DOHH2 (cell line): ENCODE measurements at regions not wholly inside any gene's neighbourhood (a gene's known extent, or its start where the extent isn't known, plus 50 kb on each side); places are given as distances from the start of the nearest gene placed in this dataset.

Source experiments
- H3F3A ChIP-seq: fragments of 200-600 bp; sonication (generic), shearing (Covaris generic); 2 replicates; pipeline ENCODE4 v1.6.0; 2016; ENCODE audit warnings: antibody characterized with exemption, mild to moderate bottlenecking; ENCODE audit not compliant: control insufficient read depth, insufficient read depth
- H3K27ac ChIP-seq: fragments of 200-600 bp; sonication (generic); 2 replicates; pipeline ENCODE4 v1.5.1; 2014; ENCODE audit warnings: low read depth, mild to moderate bottlenecking, low read length, moderate library complexity
- H3K27me3 ChIP-seq: fragments of 200-600 bp; sonication (generic); 2 replicates; pipeline ENCODE4 v1.6.1; 2014; ENCODE audit warnings: mild to moderate bottlenecking, low read length, mixed read lengths; ENCODE audit not compliant: control insufficient read depth
- H3K36me3 ChIP-seq: fragments of 200-600 bp; sonication (generic); 2 replicates; pipeline ENCODE4 v1.6.1; 2014; ENCODE audit warnings: mild to moderate bottlenecking, low read length, moderate library complexity, mixed read lengths; ENCODE audit not compliant: control insufficient read depth
- H3K4me1 ChIP-seq: fragments of 200-600 bp; sonication (generic); 2 replicates; pipeline ENCODE4 v1.6.1; 2014; ENCODE audit warnings: mild to moderate bottlenecking, low read length, mixed read lengths; ENCODE audit not compliant: control insufficient read depth
- H3K4me2 ChIP-seq: fragments of 200-600 bp; sonication (generic); 2 replicates; pipeline ENCODE4 v1.6.0; 2014; ENCODE audit warnings: mild to moderate bottlenecking, low read length, moderate library complexity
- H3K4me3 ChIP-seq: fragments of 200-600 bp; sonication (generic); 2 replicates; pipeline ENCODE4 v1.5.1; 2014; ENCODE audit warnings: mild to moderate bottlenecking, low read length, mixed read lengths
- H3K79me2 ChIP-seq: fragments of 200-600 bp; sonication (generic); 2 replicates; pipeline ENCODE4 v1.6.1; 2014; ENCODE audit warnings: mild to moderate bottlenecking, low read length, mixed read lengths; ENCODE audit not compliant: control insufficient read depth
- H3K9me2 ChIP-seq: fragments of 200-600 bp; sonication (generic); replicated peaks from 2 replicates; pipeline ENCODE4 v1.6.1; 2014; ENCODE audit warnings: mild to moderate bottlenecking, low read length, mixed read lengths; ENCODE audit not compliant: control insufficient read depth
- H3K9me3 ChIP-seq: fragments of 200-600 bp; sonication (generic); 2 replicates; pipeline ENCODE4 v1.6.1; 2014; ENCODE audit warnings: antibody characterized with exemption, low read length, mixed read lengths; ENCODE audit not compliant: control insufficient read depth, insufficient read depth
- H4K20me1 ChIP-seq: fragments of 200-600 bp; sonication (generic); 2 replicates; pipeline ENCODE4 v1.6.0; 2014; ENCODE audit warnings: low read depth, mild to moderate bottlenecking, antibody characterized with exemption, low read length, moderate library complexity; ENCODE audit not compliant: control insufficient read depth, insufficient read depth
- CTCF ChIP-seq: fragments of 200-600 bp; sonication (generic); IDR thresholded peaks from one replicate; pipeline ENCODE4 v1.5.1; 2014; ENCODE audit warnings: antibody characterized with exemption, mild to moderate bottlenecking, low read depth, low read length; ENCODE audit not compliant: poor library complexity, severe bottlenecking
- EZH2phosphoT487 ChIP-seq: fragments of 200-600 bp; sonication (generic); IDR thresholded peaks from 2 replicates; pipeline ENCODE4 v1.6.1; 2017; ENCODE audit warnings: borderline replicate concordance, mild to moderate bottlenecking, antibody characterized with exemption, low read length, moderate library complexity, mixed read lengths

- TF ChIP-seq CTCF (no peak), EZH2phosphoT487 (no peak)
Observed at GRCh38 chr2:56040834-56041233, 117.3 kb upstream of the EFEMP1 start.

GRCh38 chr2:56047136-56047535, 123.6 kb upstream of the EFEMP1 start:
- no peak overlapping the region for H3K4me3 ChIP-seq
- no peaks in the 10 kb centered on the region for H3K27me3 ChIP-seq
- H3K79me2 ChIP-seq: no peaks in the 10 kb centered on the region
- H3K4me2 ChIP-seq: no peak overlapping the region
- H3K36me3 ChIP-seq: no peaks in the 10 kb centered on the region
- H4K20me1 ChIP-seq: no peaks in the 10 kb centered on the region
- no peak overlapping the region for H3K27ac ChIP-seq
- no peaks in the 10 kb centered on the region for H3K9me2 ChIP-seq
- H3K4me1 ChIP-seq: no peaks in the 10 kb centered on the region
- TF ChIP-seq EZH2phosphoT487 (no peak), CTCF (no peak)
- no peaks in the 10 kb centered on the region for H3K9me3 ChIP-seq
- H3F3A ChIP-seq: no peaks in the 10 kb centered on the region

More at GRCh38 chr2:56040834-56041233, 117.3 kb upstream of the EFEMP1 start:
- no peaks in the 10 kb centered on the region for H3F3A ChIP-seq
- no peak overlapping the region for H3K27ac ChIP-seq
- H3K9me3 ChIP-seq: no peaks in the 10 kb centered on the region
- no peaks in the 10 kb centered on the region for H4K20me1 ChIP-seq
- H3K9me2 ChIP-seq: no peaks in the 10 kb centered on the region
- H3K36me3 ChIP-seq: no peaks in the 10 kb centered on the region
- no peaks in the 10 kb centered on the region for H3K27me3 ChIP-seq
- no peaks in the 10 kb centered on the region for H3K79me2 ChIP-seq
- no peak overlapping the region for H3K4me2 ChIP-seq
- H3K4me1 ChIP-seq: no peaks in the 10 kb centered on the region
- no peak overlapping the region for H3K4me3 ChIP-seq

- TF ChIP-seq CTCF: no peak
- TF ChIP-seq EZH2phosphoT487: no peak
- Histone ChIP-seq H3K36me3 (no peaks in the 10 kb centered on the region), H3K27me3 (no peaks in the 10 kb centered on the region), H3K4me3 (no peak overlapping the region), H3K9me3 (no peaks in the 10 kb centered on the region), H3K79me2 (no peaks in the 10 kb centered on the region), H4K20me1 (no peaks in the 10 kb centered on the region), H3K9me2 (no peaks in the 10 kb centered on the region), H3F3A (no peaks in the 10 kb centered on the region), H3K4me2 (no peak overlapping the region), H3K27ac (no peak overlapping the region), H3K4me1 (no peaks in the 10 kb centered on the region)
Observed at GRCh38 chr2:56049233-56049845, 125.8 kb upstream of the EFEMP1 start.
